Neuronal stem cell (in vitro differentiated cells): ENCODE measurements at regions not wholly inside any gene's neighbourhood (a gene's known extent, or its start where the extent isn't known, plus 50 kb on each side); places are given as distances from the start of the nearest gene placed in this dataset.
A peak's percentile ranks its signal among the peaks of the same experiment; 100 is the strongest.

Experiments
- DNase-seq: peaks from one replicate; pipeline ENCODE4 v3.0.0-alpha.2; 2013; ENCODE audit warnings: low spot score
- H2AFZ ChIP-seq: one replicate; pipeline ENCODE4 v1.6.1; 2013; ENCODE audit warnings: mild to moderate bottlenecking, low read length, inconsistent platforms
- H2AK5ac ChIP-seq: 2 replicates; pipeline ENCODE4 v1.6.1; 2013; ENCODE audit warnings: low read depth, mild to moderate bottlenecking, inconsistent platforms, low read length, moderate library complexity, mixed read lengths
- H2BK120ac ChIP-seq: 2 replicates; pipeline ENCODE4 v1.6.1; 2013; ENCODE audit warnings: low read depth, mild to moderate bottlenecking, inconsistent platforms, low read length, moderate library complexity, mixed read lengths
- H2BK12ac ChIP-seq: one replicate; pipeline ENCODE4 v1.6.1; 2013; ENCODE audit warnings: low read length, inconsistent platforms
- H2BK15ac ChIP-seq: 2 replicates; pipeline ENCODE4 v1.6.1; 2013; ENCODE audit warnings: mild to moderate bottlenecking, low read length, inconsistent platforms, mixed read lengths
- H2BK5ac ChIP-seq: one replicate; pipeline ENCODE4 v1.6.1; 2013; ENCODE audit warnings: inconsistent platforms, mild to moderate bottlenecking, low read length, moderate library complexity
- H3K14ac ChIP-seq: one replicate; pipeline ENCODE4 v1.6.1; 2013; ENCODE audit warnings: low read length, inconsistent platforms
- H3K18ac ChIP-seq: 2 replicates; pipeline ENCODE4 v1.6.1; 2013; ENCODE audit warnings: low read length, inconsistent platforms
- H3K23ac ChIP-seq: 2 replicates; pipeline ENCODE4 v1.6.1; 2013; ENCODE audit warnings: low read depth, mild to moderate bottlenecking, mixed read lengths, low read length, inconsistent platforms; ENCODE audit not compliant: poor library complexity
- H3K27ac ChIP-seq: replicated peaks from 3 replicates; pipeline ENCODE4 v1.5.1; 2013; ENCODE audit warnings: low read length, inconsistent platforms
- H3K27me3 ChIP-seq, 3 experiments: 2 replicates each; pipeline ENCODE4 v1.6.1; 2013; ENCODE audit warnings: low read length in 3 of 3, mild to moderate bottlenecking in 2 of 3, inconsistent platforms in 1 of 3, low read depth in 1 of 3, mixed read lengths in 1 of 3, moderate library complexity in 1 of 3; ENCODE audit not compliant: control insufficient read depth in 3 of 3, insufficient read depth in 3 of 3
- H3K36me3 ChIP-seq, 2 donors: replicated peaks in 1 of 2; 2 replicates each; pipeline ENCODE4 v1.6.1; 2013; ENCODE audit warnings: low read length in 2 of 2; ENCODE audit not compliant: control insufficient read depth in 2 of 2, insufficient read depth in 2 of 2
- H3K4ac ChIP-seq: 2 replicates; pipeline ENCODE4 v1.6.1; 2013; ENCODE audit warnings: inconsistent platforms, mild to moderate bottlenecking, low read length, moderate library complexity
- H3K4me1 ChIP-seq, 2 donors: 1 replicate in 1 of 2; 2 replicates in 1 of 2; pipeline ENCODE4 v1.6.1; 2013; ENCODE audit warnings: low read length in 2 of 2, low read depth in 1 of 2; ENCODE audit not compliant: control insufficient read depth in 2 of 2, insufficient read depth in 1 of 2
- H3K4me2 ChIP-seq: one replicate; pipeline ENCODE4 v1.6.1; 2013; ENCODE audit warnings: mild to moderate bottlenecking, low read length, inconsistent platforms; ENCODE audit not compliant: insufficient read depth, poor library complexity, severe bottlenecking
- H3K4me3 ChIP-seq, 2 donors: 2 replicates each; pipeline ENCODE4 v1.5.1; 2013; ENCODE audit warnings: low read length in 2 of 2, mild to moderate bottlenecking in 2 of 2, inconsistent platforms in 1 of 2, moderate library complexity in 1 of 2
- H3K79me1 ChIP-seq: one replicate; pipeline ENCODE4 v1.6.1; 2013; ENCODE audit warnings: low read depth, mild to moderate bottlenecking, inconsistent platforms, low read length, moderate library complexity
- H3K9ac ChIP-seq: one replicate; pipeline ENCODE4 v1.6.1; 2013; ENCODE audit warnings: mild to moderate bottlenecking, low read depth, low read length, inconsistent platforms; ENCODE audit not compliant: poor library complexity
- H3K9me3 ChIP-seq, 2 donors: replicated peaks in 1 of 2; 2 replicates each; pipeline versions ENCODE3 to v1.6.1; 2013; ENCODE audit warnings: low read length in 2 of 2, mild to moderate bottlenecking in 2 of 2, inconsistent platforms in 1 of 2, low read depth in 1 of 2, mixed read lengths in 1 of 2, moderate library complexity in 1 of 2; ENCODE audit not compliant: control insufficient read depth in 2 of 2, insufficient read depth in 1 of 2
- H4K8ac ChIP-seq: one replicate; pipeline ENCODE4 v1.6.1; 2013; ENCODE audit warnings: low read depth, mild to moderate bottlenecking, inconsistent platforms, low read length, moderate library complexity
- H4K91ac ChIP-seq: one replicate; pipeline ENCODE4 v1.6.1; 2013; ENCODE audit warnings: low read length, low read depth, mild to moderate bottlenecking, inconsistent platforms; ENCODE audit not compliant: poor library complexity
- WGBS, 2 donors: extraction: QIAGEN DNeasy Blood & Tissue Kit; methylation state at CpG; one replicate each; pipeline ENCODE4 v1.1.7; 2013; ENCODE audit warnings: missing lambda C conversion rate in 2 of 2, mixed read lengths in 1 of 2; ENCODE audit not compliant: insufficient read length in 2 of 2, insufficient replicate concordance in 1 of 2; ENCODE audit errors: extremely low coverage in 2 of 2; 5-methylcytosine and 5-hydroxymethylcytosine counted together

- H2BK120ac ChIP-seq: no peak overlapping the region
- no peak overlapping the region for H3K4me2 ChIP-seq
- no peak for DNase-seq
- no peak overlapping the region for H2AK5ac ChIP-seq
- peak overlapping the region; percentile 5 for H3K18ac ChIP-seq
- H2BK5ac ChIP-seq: no peak overlapping the region
- H3K9ac ChIP-seq: no peak overlapping the region
- H3K4ac ChIP-seq: no peak overlapping the region
- peaks cover 0 to 6% of the 10 kb centered on the region in 2 donors for H3K9me3 ChIP-seq
- no peak overlapping the region for H4K91ac ChIP-seq
- H4K8ac ChIP-seq: no peak overlapping the region
- H3K4me3 ChIP-seq: no peak overlapping the region
- H2AFZ ChIP-seq: peak overlapping the region; percentile 28
- H3K27me3 ChIP-seq: no peaks in the 10 kb centered on the region
- H2BK15ac ChIP-seq: no peak overlapping the region
- H3K4me1 ChIP-seq: peaks cover 0 to 34% of the 10 kb centered on the region in 2 donors
- H2BK12ac ChIP-seq: no peak overlapping the region
- H3K27ac ChIP-seq: no peak overlapping the region
- no peak overlapping the region for H3K14ac ChIP-seq
- H3K23ac ChIP-seq: no peak overlapping the region
- H3K79me1 ChIP-seq: no peaks in the 10 kb centered on the region
- H3K36me3 ChIP-seq: no peaks in the 10 kb centered on the region
- no CpG with 5 or more reads among the region's 3 CpGs for WGBS, 2 donors
Observed at GRCh38 chr12:91863702-91864101, 281.9 kb downstream of the BTG1 start.

DNA sequence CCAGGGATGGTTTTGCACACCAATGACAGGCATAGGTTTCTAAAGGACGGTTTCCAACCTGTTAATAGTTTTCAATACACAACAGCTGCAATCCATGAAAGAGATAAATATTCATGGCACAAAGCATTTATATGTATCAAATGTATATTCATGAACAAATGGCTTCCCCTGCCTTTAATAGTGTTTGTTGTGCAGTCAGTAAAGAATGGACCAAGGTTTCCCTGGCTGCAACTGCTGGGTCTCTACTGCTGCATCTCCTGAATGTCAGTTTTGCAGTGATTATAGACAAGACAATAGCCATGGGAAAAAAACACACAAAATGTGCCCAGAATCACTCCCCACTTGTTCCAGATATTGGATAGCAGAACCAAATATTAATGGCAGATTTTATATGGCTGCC lies 284.1 kb downstream of the BTG1 start:
- no peak overlapping the region for H3K9ac ChIP-seq
- no peak overlapping the region for H3K4me3 ChIP-seq
- no peaks in the 10 kb centered on the region for H3K36me3 ChIP-seq
- H2BK120ac ChIP-seq: no peak overlapping the region
- H3K23ac ChIP-seq: no peak overlapping the region
- no peak overlapping the region for H3K4ac ChIP-seq
- no peak overlapping the region for H2BK15ac ChIP-seq
- H2AFZ ChIP-seq: peak overlapping the region; percentile 19
- H2AK5ac ChIP-seq: no peak overlapping the region
- H2BK12ac ChIP-seq: no peak overlapping the region
- H3K27ac ChIP-seq: no peak overlapping the region
- H3K27me3 ChIP-seq: no peaks in the 10 kb centered on the region
- peaks cover 0 to 18% of the 10 kb centered on the region in 2 donors for H3K4me1 ChIP-seq
- no peak for DNase-seq
- H3K18ac ChIP-seq: no peak overlapping the region
- H3K9me3 ChIP-seq: peaks cover 0 to 6% of the 10 kb centered on the region in 2 donors
- H2BK5ac ChIP-seq: no peak overlapping the region
- H3K14ac ChIP-seq: no peak overlapping the region
- no peak overlapping the region for H4K8ac ChIP-seq
- no CpG with 5 or more reads among the region's 1 CpG for whole genome bisulfite sequencing, 2 donors
- no peaks in the 10 kb centered on the region for H3K79me1 ChIP-seq
- H4K91ac ChIP-seq: no peak overlapping the region
- H3K4me2 ChIP-seq: no peak overlapping the region

- no peaks in the 10 kb centered on the region for H3K9me3 ChIP-seq
- H3K9ac ChIP-seq: no peak overlapping the region
- no peak overlapping the region for H4K8ac ChIP-seq
- no peak overlapping the region for H3K14ac ChIP-seq
- no peak overlapping the region for H3K23ac ChIP-seq
- H2BK15ac ChIP-seq: no peak overlapping the region
- DNase-seq: no peak
- no peaks in the 10 kb centered on the region for H3K27me3 ChIP-seq
- H2AFZ ChIP-seq: no peak overlapping the region
- H3K36me3 ChIP-seq: no peaks in the 10 kb centered on the region
- no peak overlapping the region for H2BK5ac ChIP-seq
- no peak overlapping the region for H3K4me3 ChIP-seq
- no peak overlapping the region for H3K4ac ChIP-seq
- H3K4me2 ChIP-seq: no peak overlapping the region
- no peak overlapping the region for H3K27ac ChIP-seq
- no peaks in the 10 kb centered on the region for H3K79me1 ChIP-seq
- no CpG with 5 or more reads among the region's 2 CpGs for WGBS, 2 donors
- no peak overlapping the region for H4K91ac ChIP-seq
- H2BK12ac ChIP-seq: no peak overlapping the region
- H3K18ac ChIP-seq: no peak overlapping the region
- no peak overlapping the region for H2BK120ac ChIP-seq
- no peak overlapping the region for H2AK5ac ChIP-seq
- H3K4me1 ChIP-seq: peaks cover 0 to 14% of the 10 kb centered on the region in 2 donors
Observed at GRCh38 chr12:91859347-91859746, 286.3 kb downstream of the BTG1 start.

DNA sequence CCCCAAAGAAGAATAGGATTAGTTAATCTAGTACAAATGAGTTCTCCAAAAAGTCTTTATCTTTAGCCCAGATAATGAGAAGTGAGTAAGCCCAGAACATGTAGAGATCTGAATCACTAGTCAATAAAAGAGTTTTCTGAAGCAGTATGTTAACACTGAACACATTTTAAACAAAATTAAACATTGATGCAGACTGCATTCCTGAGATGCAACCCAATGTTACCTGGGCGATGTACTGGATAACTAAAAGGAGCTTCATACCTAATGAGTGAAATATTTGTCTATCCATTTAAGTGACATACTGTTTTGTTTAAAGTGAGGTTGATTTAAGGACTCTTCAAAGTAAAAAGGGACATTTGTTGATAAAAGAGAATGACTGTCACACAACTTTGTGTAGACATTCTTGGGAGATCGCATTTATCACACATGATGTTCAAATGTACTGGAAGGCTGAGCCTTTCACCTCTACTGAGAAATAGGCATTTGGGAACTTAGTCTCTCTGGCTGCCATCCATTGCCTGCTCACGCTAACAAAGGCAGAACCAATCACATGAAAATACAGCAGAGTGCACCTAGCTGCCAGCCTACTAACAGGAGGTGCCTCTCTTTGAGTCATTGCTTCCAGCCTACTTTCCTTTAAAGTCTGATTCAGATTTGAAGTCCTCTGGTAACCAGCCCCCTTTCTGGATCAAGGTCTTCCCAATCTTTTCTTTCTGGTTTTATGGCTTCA lies 287.7 kb downstream of the BTG1 start:
- no peak overlapping the region for H3K27ac ChIP-seq
- DNase-seq: no peak
- no peak overlapping the region for H3K14ac ChIP-seq
- H3K4me2 ChIP-seq: no peak overlapping the region
- H4K91ac ChIP-seq: no peak overlapping the region
- no CpG with 5 or more reads among the region's 3 CpGs for WGBS, 2 donors
- no peaks in the 10 kb centered on the region for H3K36me3 ChIP-seq
- H2BK15ac ChIP-seq: no peak overlapping the region
- H3K18ac ChIP-seq: no peak overlapping the region
- H3K9me3 ChIP-seq: no peaks in the 10 kb centered on the region
- H2BK120ac ChIP-seq: no peak overlapping the region
- no peak overlapping the region for H3K23ac ChIP-seq
- H3K27me3 ChIP-seq: no peaks in the 10 kb centered on the region
- H4K8ac ChIP-seq: no peak overlapping the region
- H2BK5ac ChIP-seq: no peak overlapping the region
- H3K79me1 ChIP-seq: no peaks in the 10 kb centered on the region
- H3K4ac ChIP-seq: no peak overlapping the region
- no peak overlapping the region for H2AK5ac ChIP-seq
- no peak overlapping the region for H2BK12ac ChIP-seq
- H2AFZ ChIP-seq: no peak overlapping the region
- no peak overlapping the region for H3K9ac ChIP-seq
- no peak overlapping the region for H3K4me3 ChIP-seq
- peaks cover 2 to 14% of the 10 kb centered on the region in 2 donors for H3K4me1 ChIP-seq
